H9 (cell line): ENCODE measurements at regions not wholly inside any gene's neighbourhood (a gene's known extent, or its start where the extent isn't known, plus 50 kb on each side); places are given as distances from the start of the nearest gene placed in this dataset.

Experiments
- DNase-seq: peaks from one replicate; pipeline ENCODE4 v3.0.0-alpha.2; 2017
- H2AFZ ChIP-seq: one replicate; pipeline ENCODE4 v1.6.1; 2013; ENCODE audit warnings: mild to moderate bottlenecking, low read length, control low read depth, moderate library complexity
- H2AK5ac ChIP-seq: 2 replicates; pipeline ENCODE4 v1.6.1; 2013; ENCODE audit warnings: low read length, control low read depth, mixed read lengths; ENCODE audit not compliant: insufficient read length
- H2BK120ac ChIP-seq: one replicate; pipeline ENCODE4 v1.6.1; 2013; ENCODE audit warnings: low read depth, mild to moderate bottlenecking, low read length, control low read depth, inconsistent platforms; ENCODE audit not compliant: poor library complexity, severe bottlenecking
- H2BK12ac ChIP-seq: 2 replicates; pipeline ENCODE4 v1.6.1; 2013; ENCODE audit warnings: low read length, control low read depth, mixed read lengths, low read depth; ENCODE audit not compliant: insufficient read length
- H2BK15ac ChIP-seq: 2 replicates; pipeline ENCODE4 v1.6.1; 2013; ENCODE audit warnings: low read depth, low read length, control low read depth
- H2BK20ac ChIP-seq: one replicate; pipeline ENCODE4 v1.6.1; 2013; ENCODE audit warnings: low read depth, mild to moderate bottlenecking, low read length, control low read depth, inconsistent platforms; ENCODE audit not compliant: poor library complexity, severe bottlenecking
- H2BK5ac ChIP-seq: 2 replicates; pipeline ENCODE4 v1.6.1; 2013; ENCODE audit warnings: low read length, control low read depth, mixed read lengths; ENCODE audit not compliant: insufficient read length
- H3K14ac ChIP-seq: 2 replicates; pipeline ENCODE4 v1.6.1; 2013; ENCODE audit warnings: low read length, control low read depth; ENCODE audit not compliant: insufficient read depth
- H3K18ac ChIP-seq: 2 replicates; pipeline ENCODE4 v1.6.1; 2013; ENCODE audit warnings: low read depth, mild to moderate bottlenecking, mixed read lengths, low read length, control low read depth; ENCODE audit not compliant: insufficient read length
- H3K23ac ChIP-seq: 2 replicates; pipeline ENCODE4 v1.6.1; 2013; ENCODE audit warnings: low read length, control low read depth, mixed read lengths, low read depth; ENCODE audit not compliant: insufficient read length
- H3K23me2 ChIP-seq: 2 replicates; pipeline ENCODE4 v1.6.1; 2013; ENCODE audit warnings: low read depth, mild to moderate bottlenecking, mixed read lengths, low read length, control low read depth; ENCODE audit not compliant: insufficient read length, poor library complexity, severe bottlenecking
- H3K27ac ChIP-seq: 2 replicates; pipeline ENCODE4 v1.5.1; 2013; ENCODE audit warnings: low read length, control low read depth, mixed read lengths, low read depth; ENCODE audit not compliant: insufficient read length
- H3K27me3 ChIP-seq: 2 replicates; pipeline ENCODE4 v1.6.1; 2013; ENCODE audit warnings: low read length, control low read depth, inconsistent platforms; ENCODE audit not compliant: insufficient read depth
- H3K4ac ChIP-seq: 2 replicates; pipeline ENCODE4 v1.6.1; 2013; ENCODE audit warnings: low read depth, mild to moderate bottlenecking, control low read depth, inconsistent platforms, low read length, moderate library complexity
- H3K4me1 ChIP-seq: 2 replicates; pipeline ENCODE4 v1.6.1; 2013; ENCODE audit warnings: low read length, control low read depth, inconsistent platforms; ENCODE audit not compliant: insufficient read depth
- H3K4me2 ChIP-seq: 2 replicates; pipeline ENCODE4 v1.6.1; 2013; ENCODE audit warnings: low read length, control low read depth, mixed read lengths; ENCODE audit not compliant: insufficient read length, insufficient read depth
- H3K56ac ChIP-seq: 2 replicates; pipeline ENCODE4 v1.6.1; 2013; ENCODE audit warnings: low read depth, mild to moderate bottlenecking, mixed read lengths, low read length, control low read depth; ENCODE audit not compliant: insufficient read length
- H3K79me1 ChIP-seq: 2 replicates; pipeline ENCODE4 v1.6.1; 2013; ENCODE audit warnings: low read depth, mild to moderate bottlenecking, moderate library complexity, low read length, control low read depth, inconsistent platforms; ENCODE audit not compliant: insufficient read depth, poor library complexity, severe bottlenecking
- H3K79me2 ChIP-seq: 2 replicates; pipeline ENCODE4 v1.6.1; 2013; ENCODE audit warnings: low read length, control low read depth, inconsistent platforms; ENCODE audit not compliant: insufficient read depth
- H3K9ac ChIP-seq: 2 replicates; pipeline ENCODE4 v1.6.1; 2013; ENCODE audit warnings: low read length, control low read depth, mixed read lengths; ENCODE audit not compliant: insufficient read length; ENCODE audit errors: extremely low read depth
- H3K9me3 ChIP-seq: one replicate; pipeline ENCODE4 v1.6.1; 2013; ENCODE audit warnings: low read depth, low read length, inconsistent platforms; ENCODE audit not compliant: control insufficient read depth
- H3T11ph ChIP-seq: one replicate; pipeline ENCODE4 v1.6.1; 2013; ENCODE audit warnings: mild to moderate bottlenecking, low read length, control low read depth, inconsistent platforms
- H4K20me1 ChIP-seq: one replicate; pipeline ENCODE4 v1.6.1; 2013; ENCODE audit not compliant: control insufficient read depth, insufficient read length, insufficient read depth
- H4K5ac ChIP-seq: 2 replicates; pipeline ENCODE4 v1.6.1; 2013; ENCODE audit warnings: low read depth, mild to moderate bottlenecking, mixed read lengths, low read length, control low read depth; ENCODE audit not compliant: insufficient read length
- H4K8ac ChIP-seq: replicated peaks from 2 replicates; pipeline ENCODE4 v1.6.1; 2013; ENCODE audit warnings: low read length, control low read depth, mixed read lengths, low read depth; ENCODE audit not compliant: insufficient read length
- H4K91ac ChIP-seq: 2 replicates; pipeline ENCODE4 v1.6.1; 2013; ENCODE audit warnings: low read depth, mild to moderate bottlenecking, moderate library complexity, mixed read lengths, low read length, control low read depth; ENCODE audit not compliant: insufficient read length
- H3K27ac Mint-ChIP-seq, 3 experiments: 2 replicates in 2 of 3; 3 replicates in 1 of 3; pipeline ENCODE4 v1.8.0; 2020 to 2021; ENCODE audit warnings: mixed read lengths in 3 of 3, mild to moderate bottlenecking in 1 of 3, moderate library complexity in 1 of 3
- H3K27me3 Mint-ChIP-seq: 2 replicates; pipeline ENCODE4 v1.8.0; 2021; ENCODE audit warnings: low read depth, mild to moderate bottlenecking, moderate library complexity, mixed read lengths
- H3K36me3 Mint-ChIP-seq, 3 experiments: 2 replicates in 2 of 3; 3 replicates in 1 of 3; pipeline ENCODE4 v1.8.0; 2020 to 2021; ENCODE audit warnings: low read depth in 3 of 3, mixed read lengths in 3 of 3; ENCODE audit not compliant: insufficient read depth in 1 of 3
- H3K4me1 Mint-ChIP-seq, 2 experiments: 2 replicates each; pipeline ENCODE4 v1.8.0; 2020; ENCODE audit warnings: mixed read lengths in 2 of 2
- H3K4me3 Mint-ChIP-seq, 2 experiments: 2 replicates in 1 of 2; 3 replicates in 1 of 2; pipeline ENCODE4 v1.8.0; 2020 to 2021; ENCODE audit warnings: mild to moderate bottlenecking in 2 of 2, mixed read lengths in 2 of 2, moderate library complexity in 1 of 2
- H3K9me3 Mint-ChIP-seq, 2 experiments: 2 replicates in 1 of 2; 3 replicates in 1 of 2; pipeline ENCODE4 v1.8.0; 2020; ENCODE audit warnings: mild to moderate bottlenecking in 2 of 2, mixed read lengths in 2 of 2, moderate library complexity in 1 of 2
- CTCF ChIP-seq: fragments of 200-600 bp; sonication (generic); conservative IDR thresholded peaks from 3 replicates; pipeline ENCODE4 v1.8.0; 2021; ENCODE audit warnings: antibody characterized with exemption, mild to moderate bottlenecking
- WGBS: extraction: QIAGEN DNeasy Blood & Tissue Kit; methylation state at CpG from one replicate; pipeline ENCODE4 v1.1.7; 2013; ENCODE audit warnings: missing lambda C conversion rate, low lambda C conversion rate, mixed read lengths; ENCODE audit not compliant: insufficient read length; ENCODE audit errors: extremely low coverage; 5-methylcytosine and 5-hydroxymethylcytosine counted together

DNA sequence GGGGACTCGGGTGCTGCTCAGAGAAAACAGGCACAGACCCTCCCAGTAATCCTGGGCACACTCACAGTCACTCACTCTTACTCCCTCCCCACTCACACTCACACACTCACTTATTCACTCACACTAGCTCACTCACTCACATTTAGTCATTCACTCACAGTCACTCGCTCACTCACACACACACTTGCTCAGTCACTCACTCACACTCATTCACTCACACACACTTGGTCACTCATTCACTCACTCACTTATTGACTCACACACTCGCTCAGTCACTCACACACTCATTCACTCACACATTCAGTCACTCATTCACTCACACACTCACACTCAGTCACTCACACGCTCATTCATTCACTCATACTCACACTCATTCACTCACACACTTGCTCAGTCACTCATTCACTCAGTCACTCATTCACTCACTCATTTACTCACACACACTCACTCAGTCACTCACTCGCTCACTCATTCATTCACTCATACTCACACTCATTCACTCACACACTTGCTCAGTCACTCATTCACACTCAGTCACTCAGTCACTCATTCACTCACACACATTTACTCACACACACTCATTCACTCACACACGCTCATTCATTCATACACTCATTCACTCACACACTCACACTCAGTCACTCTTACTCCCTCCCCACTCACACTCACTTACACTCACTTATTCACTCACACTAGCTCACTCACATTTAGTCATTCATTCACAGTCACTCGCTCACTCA, 164.2 kb upstream of the C1orf174 start:
- Histone ChIP-seq H2AK5ac (no peak overlapping the region), H3K18ac (no peak overlapping the region), H3K27me3 (no peaks in the 10 kb centered on the region), H3K9ac (no peak overlapping the region), H3K56ac (no peak overlapping the region), H3K23ac (no peak overlapping the region), H3K4ac (no peak overlapping the region), H3K9me3 (no peaks in the 10 kb centered on the region), H2BK15ac (no peak overlapping the region), H3K79me1 (no peaks in the 10 kb centered on the region), H4K91ac (no peak overlapping the region), H3T11ph (no peak overlapping the region), H3K4me2 (no peak overlapping the region), H3K14ac (no peak overlapping the region), H4K20me1 (no peaks in the 10 kb centered on the region), H3K4me1 (peaks cover 3% of the 10 kb centered on the region; the same call in 1 of the 2 replicates), H2BK5ac (no peak overlapping the region), H3K79me2 (no peaks in the 10 kb centered on the region), H3K27ac (no peak overlapping the region), H4K8ac (peak overlapping the region; percentile 38), H2BK20ac (no peak overlapping the region), H3K23me2 (no peaks in the 10 kb centered on the region), H2AFZ (no peak overlapping the region), H4K5ac (no peak overlapping the region), H2BK120ac (no peak overlapping the region), H2BK12ac (no peak overlapping the region)
- H3K36me3 Mint-ChIP-seq = no peaks in the 10 kb centered on the region
- no peak overlapping the region for H3K4me3 Mint-ChIP-seq
- peaks cover 3 to 12% of the 10 kb centered on the region in 2 experiments for H3K4me1 Mint-ChIP-seq
- DNase-seq = no peak
- WGBS = 100% methylated on average over 2 of the region's 7 CpGs
- no peak for TF ChIP-seq CTCF
- no peak overlapping the region for H3K27ac Mint-ChIP-seq
- H3K9me3 Mint-ChIP-seq = no peaks in the 10 kb centered on the region
- no peaks in the 10 kb centered on the region for H3K27me3 Mint-ChIP-seq
